Psoas muscle (tissue), 7 donors: ENCODE measurements at regions not wholly inside any gene's neighbourhood (a gene's known extent, or its start where the extent isn't known, plus 50 kb on each side); places are given as distances from the start of the nearest gene placed in this dataset.

ENCODE experiments used
- ATAC-seq, 4 donors: fragments of 200-7000 bp; cut with Tn5 transposase; one replicate each; pipeline ENCODE4 v1.9.1; 2020; ENCODE audit warnings: moderate library complexity in 3 of 4, mild to moderate bottlenecking in 2 of 4
- DNase-seq, 2 donors: peaks; one replicate each; pipeline ENCODE4 v3.0.0-alpha.2; 2020
- H3K27ac ChIP-seq: fragments of 200-600 bp; one replicate; pipeline ENCODE4 v1.8.0; 2022
- H3K27me3 ChIP-seq, 3 donors: fragments of 200-600 bp in 1 of 3; one replicate each; pipeline versions ENCODE4 v1.6.1 to v1.8.0; 2013 to 2022; ENCODE audit warnings: low read length in 2 of 3, mild to moderate bottlenecking in 2 of 3, moderate library complexity in 1 of 3; ENCODE audit not compliant: insufficient read depth in 3 of 3
- H3K36me3 ChIP-seq, 2 donors: fragments of 200-600 bp in 1 of 2; one replicate each; pipeline versions ENCODE4 v1.6.1 to v1.8.0; 2013 to 2022; ENCODE audit warnings: low read depth in 1 of 2, mild to moderate bottlenecking in 1 of 2, moderate library complexity in 1 of 2; ENCODE audit not compliant: insufficient read depth in 1 of 2
- H3K4me1 ChIP-seq: fragments of 200-600 bp; one replicate; pipeline ENCODE4 v1.8.0; 2022
- H3K4me3 ChIP-seq: fragments of 200-600 bp; one replicate; pipeline ENCODE4 v1.8.0; 2022; ENCODE audit warnings: mild to moderate bottlenecking
- H3K9me3 ChIP-seq: fragments of 200-600 bp; one replicate; pipeline ENCODE4 v1.8.0; 2022
- CTCF ChIP-seq: fragments of 200-600 bp; IDR thresholded peaks from one replicate; pipeline ENCODE4 v1.8.0; 2022; ENCODE audit warnings: antibody characterized with exemption
- WGBS, 3 donors: extraction: QIAGEN DNeasy Blood & Tissue Kit; methylation state at CpG; one replicate each; pipeline versions ENCODE4 v1.1.6 to v1.1.7; 2013; 5-methylcytosine and 5-hydroxymethylcytosine counted together
- intact Hi-C, 2 donors: fragments of 100-400 bp; cut with DNase I; formaldehyde crosslinking; loops; one replicate each; pipeline versions ENCODE4 v1.11.0 to v1.14.2; 2022
- donor health status: healthy with polysubstance abuse.
- donor health status: DM: no; HTN: no; CAD: no; lungs with moderate emphysema.
- donor health status: Bipolar disorder and iron deficiency.
- donor health status: healthy.
- donor health status: DM: yes; HTN: yes; CAD: no.
- donor health status: DM: no; HTN: no; CAD: no.
- donor health status: DM: yes; HTN: yes; CAD: no.

GRCh38 chr19:30778961-30779715 is 407.0 kb downstream of the ZNF536 start:
- Histone ChIP-seq H3K36me3 (no peaks in the 10 kb centered on the region), H3K9me3 (no peaks in the 10 kb centered on the region), H3K4me1 (no peaks in the 10 kb centered on the region), H3K27ac (no peak overlapping the region), H3K27me3 (peaks cover 0 to 3% (median 0%) of the 10 kb centered on the region in 3 donors), H3K4me3 (no peak overlapping the region)
- 68 to 77% (median 73%) methylated on average over 14 of the region's 14 CpGs for WGBS, 3 donors
- intact Hi-C loops = no loop called here
- DNase-seq (no peak), ATAC-seq (no peak)
- no peak for TF ChIP-seq CTCF

- Histone ChIP-seq H3K36me3 (no peaks in the 10 kb centered on the region), H3K27me3 (peaks cover 0 to 3% (median 0%) of the 10 kb centered on the region in 3 donors), H3K9me3 (no peaks in the 10 kb centered on the region), H3K4me3 (no peak overlapping the region), H3K4me1 (no peaks in the 10 kb centered on the region), H3K27ac (no peak overlapping the region)
- intact Hi-C loops = no loop called here
- no peak for TF ChIP-seq CTCF
- no peak for DNase-seq
- 70 to 83% (median 76%) methylated on average over 2 of the region's 2 CpGs for WGBS, 3 donors
- no peak for ATAC-seq
These were observed 405.9 kb downstream of the ZNF536 start for GRCh38 chr19:30778061-30778460.

GRCh38 chr19:30775956-30776355 is 403.8 kb downstream of the ZNF536 start:
- ATAC-seq (no peak), DNase-seq (no peak)
- Histone ChIP-seq H3K27ac (no peak overlapping the region), H3K4me1 (no peaks in the 10 kb centered on the region), H3K9me3 (no peaks in the 10 kb centered on the region), H3K4me3 (no peak overlapping the region), H3K36me3 (no peaks in the 10 kb centered on the region), H3K27me3 (peaks cover 0 to 3% (median 0%) of the 10 kb centered on the region in 3 donors)
- WGBS, 3 donors = 50 to 60% (median 52%) methylated on average over 4 of the region's 4 CpGs
- intact Hi-C loops = no loop called here
- no peak for TF ChIP-seq CTCF

- Histone ChIP-seq H3K36me3 (no peaks in the 10 kb centered on the region), H3K27ac (no peak overlapping the region), H3K4me1 (no peaks in the 10 kb centered on the region), H3K9me3 (no peaks in the 10 kb centered on the region), H3K27me3 (peaks cover 0 to 3% (median 0%) of the 10 kb centered on the region in 3 donors), H3K4me3 (no peak overlapping the region)
- TF ChIP-seq CTCF = no peak
- WGBS, 3 donors = 55 to 61% (median 57%) methylated on average over 3 of the region's 3 CpGs
- intact Hi-C loops = no loop called here
- DNase-seq (no peak), ATAC-seq (no peak)
These were observed 402.1 kb downstream of the ZNF536 start for GRCh38 chr19:30774252-30774766.
